Mesendoderm (in vitro differentiated cells): ENCODE measurements at regions not wholly inside any gene's neighbourhood (a gene's known extent, or its start where the extent isn't known, plus 50 kb on each side); places are given as distances from the start of the nearest gene placed in this dataset.

Experiments used
- DNase-seq: peaks from one replicate; pipeline ENCODE4 v3.0.0; 2013
- H2AK5ac ChIP-seq: 2 replicates; pipeline ENCODE4 v1.6.1; 2013; ENCODE audit warnings: low read length, inconsistent platforms
- H2BK120ac ChIP-seq: 2 replicates; pipeline ENCODE4 v1.6.1; 2013; ENCODE audit warnings: low read depth, mild to moderate bottlenecking, low read length, moderate library complexity, mixed read lengths
- H2BK15ac ChIP-seq: replicated peaks from 2 replicates; pipeline ENCODE4 v1.6.1; 2013; ENCODE audit warnings: low read depth, mild to moderate bottlenecking, moderate library complexity
- H2BK5ac ChIP-seq: 2 replicates; pipeline ENCODE4 v1.6.1; 2013; ENCODE audit warnings: low read length, inconsistent platforms
- H3K18ac ChIP-seq: 2 replicates; pipeline ENCODE4 v1.6.1; 2013; ENCODE audit warnings: mild to moderate bottlenecking, low read length, mixed read lengths
- H3K23ac ChIP-seq: one replicate; pipeline ENCODE4 v1.6.1; 2013; ENCODE audit warnings: low read length
- H3K27ac ChIP-seq: 2 replicates; pipeline ENCODE4 v1.5.1; 2013; ENCODE audit warnings: low read depth, mild to moderate bottlenecking, inconsistent platforms, low read length, moderate library complexity
- H3K27me3 ChIP-seq: 2 replicates; pipeline ENCODE4 v1.6.1; 2013; ENCODE audit warnings: low read length, control low read depth, mild to moderate bottlenecking, inconsistent platforms; ENCODE audit not compliant: insufficient read depth, poor library complexity
- H3K36me3 ChIP-seq: 2 replicates; pipeline ENCODE4 v1.6.1; 2013; ENCODE audit warnings: low read length, inconsistent platforms; ENCODE audit not compliant: control insufficient read depth, insufficient read depth
- H3K4ac ChIP-seq: one replicate; pipeline ENCODE4 v1.6.1; 2013; ENCODE audit warnings: low read depth, mild to moderate bottlenecking, low read length, moderate library complexity
- H3K4me1 ChIP-seq: 2 replicates; pipeline ENCODE4 v1.6.1; 2013; ENCODE audit warnings: low read depth, low read length, inconsistent platforms; ENCODE audit not compliant: control insufficient read depth
- H3K4me2 ChIP-seq: 2 replicates; pipeline ENCODE4 v1.6.1; 2013; ENCODE audit warnings: low read length
- H3K4me3 ChIP-seq: 2 replicates; pipeline ENCODE4 v1.5.1; 2013; ENCODE audit warnings: mild to moderate bottlenecking, low read length
- H3K56ac ChIP-seq: one replicate; pipeline ENCODE4 v1.6.1; 2013; ENCODE audit warnings: low read length
- H3K79me1 ChIP-seq: 2 replicates; pipeline ENCODE4 v1.6.1; 2013; ENCODE audit warnings: low read length, inconsistent platforms
- H3K79me2 ChIP-seq: 2 replicates; pipeline ENCODE4 v1.6.1; 2013; ENCODE audit warnings: mild to moderate bottlenecking, low read length; ENCODE audit not compliant: control insufficient read depth, insufficient read depth
- H3K9ac ChIP-seq: 2 replicates; pipeline ENCODE4 v1.6.1; 2013; ENCODE audit warnings: low read length, inconsistent platforms
- H4K5ac ChIP-seq: one replicate; pipeline ENCODE4 v1.6.1; 2013; ENCODE audit warnings: low read length
- H4K8ac ChIP-seq: one replicate; pipeline ENCODE4 v1.6.1; 2013; ENCODE audit warnings: low read depth, mild to moderate bottlenecking, control low read depth, low read length, moderate library complexity
- WGBS: extraction: QIAGEN DNeasy Blood & Tissue Kit; methylation state at CpG from one replicate; pipeline ENCODE4 v1.1.7; 2013; ENCODE audit warnings: low lambda C conversion rate, missing lambda C conversion rate; ENCODE audit not compliant: insufficient coverage; ENCODE audit errors: extremely low coverage; 5-methylcytosine and 5-hydroxymethylcytosine counted together

DNA sequence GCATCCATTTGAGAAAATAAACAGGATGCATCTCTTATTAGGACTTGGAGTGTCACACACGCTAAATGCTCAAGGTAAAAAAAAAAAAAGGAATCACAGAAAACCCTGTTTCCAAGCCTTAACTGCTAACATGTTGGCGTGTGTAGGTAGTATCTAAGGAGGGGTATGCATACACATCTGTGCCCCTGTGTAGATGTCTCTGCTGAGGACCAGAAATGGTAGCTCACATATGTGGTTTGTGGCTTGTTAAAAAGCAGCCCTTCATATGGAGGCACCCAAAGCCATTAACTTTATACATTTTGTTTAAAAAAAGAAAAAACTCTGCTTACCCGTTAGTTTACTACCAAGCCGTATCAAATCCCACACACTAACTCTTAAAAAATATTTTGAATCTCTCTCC is 314.1 kb downstream of the SNAPC1 start:
- H3K4ac ChIP-seq: no peak overlapping the region
- no peak overlapping the region for H2AK5ac ChIP-seq
- H2BK5ac ChIP-seq: no peak overlapping the region
- no peak overlapping the region for H2BK15ac ChIP-seq
- H3K23ac ChIP-seq: no peak overlapping the region
- H4K5ac ChIP-seq: no peak overlapping the region
- H3K79me2 ChIP-seq: no peaks in the 10 kb centered on the region
- no peaks in the 10 kb centered on the region for H3K36me3 ChIP-seq
- H3K4me1 ChIP-seq: no peaks in the 10 kb centered on the region
- H3K4me2 ChIP-seq: no peak overlapping the region
- H4K8ac ChIP-seq: no peak overlapping the region
- H3K56ac ChIP-seq: no peak overlapping the region
- H3K9ac ChIP-seq: no peak overlapping the region
- no peak for DNase-seq
- no peak overlapping the region for H2BK120ac ChIP-seq
- H3K79me1 ChIP-seq: no peaks in the 10 kb centered on the region
- H3K27ac ChIP-seq: no peak overlapping the region
- H3K27me3 ChIP-seq: no peaks in the 10 kb centered on the region
- no peak overlapping the region for H3K18ac ChIP-seq
- WGBS: 100% methylated on average over 2 of the region's 4 CpGs
- no peak overlapping the region for H3K4me3 ChIP-seq

DNA sequence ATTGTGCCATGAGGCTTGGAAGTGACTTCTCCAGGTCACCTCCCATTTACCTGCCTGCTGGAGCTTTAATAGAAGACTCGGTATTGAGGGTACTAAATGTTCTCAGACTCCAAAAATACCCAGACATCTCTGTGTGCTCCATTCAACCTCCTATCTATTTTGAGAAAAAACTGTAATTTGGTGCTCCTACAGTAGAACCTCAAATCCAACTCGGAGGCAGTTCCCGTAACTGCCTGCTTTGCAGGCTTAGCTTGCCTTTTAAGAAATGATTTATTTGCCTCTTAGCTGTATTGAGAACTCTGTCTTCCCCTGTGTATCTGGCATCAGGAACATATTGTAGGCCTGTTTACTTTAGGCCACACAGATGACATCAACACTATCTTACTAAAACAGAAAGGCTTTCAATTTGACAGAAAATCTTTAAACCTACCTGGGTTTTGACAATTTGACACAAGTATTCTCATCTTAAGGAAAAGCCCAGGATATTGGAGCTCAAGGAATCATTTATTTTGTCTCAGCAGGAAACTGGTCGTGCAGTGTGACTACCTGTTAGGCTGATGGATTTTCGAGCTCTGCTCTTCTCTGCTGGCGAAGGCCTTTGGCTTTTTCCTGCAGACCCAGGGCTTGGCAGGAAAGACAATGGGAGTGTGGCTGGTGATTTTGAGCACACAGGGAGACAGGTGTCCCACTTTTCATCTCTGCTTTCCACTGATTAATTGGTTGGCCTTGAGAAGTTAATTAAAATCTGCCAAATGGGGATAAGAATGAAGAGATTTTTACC is 314.8 kb downstream of the SNAPC1 start:
- no peak overlapping the region for H3K4me2 ChIP-seq
- WGBS: no CpG with 5 or more reads among the region's 6 CpGs
- no peak overlapping the region for H2BK5ac ChIP-seq
- no peaks in the 10 kb centered on the region for H3K36me3 ChIP-seq
- no peak overlapping the region for H4K5ac ChIP-seq
- no peak overlapping the region for H3K56ac ChIP-seq
- H3K4me3 ChIP-seq: no peak overlapping the region
- H3K27me3 ChIP-seq: no peaks in the 10 kb centered on the region
- no peaks in the 10 kb centered on the region for H3K79me1 ChIP-seq
- H3K9ac ChIP-seq: no peak overlapping the region
- no peaks in the 10 kb centered on the region for H3K79me2 ChIP-seq
- no peak overlapping the region for H4K8ac ChIP-seq
- no peak overlapping the region for H3K27ac ChIP-seq
- no peak overlapping the region for H3K18ac ChIP-seq
- H3K4me1 ChIP-seq: no peaks in the 10 kb centered on the region
- H2BK120ac ChIP-seq: no peak overlapping the region
- no peak for DNase-seq
- no peak overlapping the region for H2BK15ac ChIP-seq
- H3K23ac ChIP-seq: no peak overlapping the region
- H3K4ac ChIP-seq: no peak overlapping the region
- no peak overlapping the region for H2AK5ac ChIP-seq

DNA sequence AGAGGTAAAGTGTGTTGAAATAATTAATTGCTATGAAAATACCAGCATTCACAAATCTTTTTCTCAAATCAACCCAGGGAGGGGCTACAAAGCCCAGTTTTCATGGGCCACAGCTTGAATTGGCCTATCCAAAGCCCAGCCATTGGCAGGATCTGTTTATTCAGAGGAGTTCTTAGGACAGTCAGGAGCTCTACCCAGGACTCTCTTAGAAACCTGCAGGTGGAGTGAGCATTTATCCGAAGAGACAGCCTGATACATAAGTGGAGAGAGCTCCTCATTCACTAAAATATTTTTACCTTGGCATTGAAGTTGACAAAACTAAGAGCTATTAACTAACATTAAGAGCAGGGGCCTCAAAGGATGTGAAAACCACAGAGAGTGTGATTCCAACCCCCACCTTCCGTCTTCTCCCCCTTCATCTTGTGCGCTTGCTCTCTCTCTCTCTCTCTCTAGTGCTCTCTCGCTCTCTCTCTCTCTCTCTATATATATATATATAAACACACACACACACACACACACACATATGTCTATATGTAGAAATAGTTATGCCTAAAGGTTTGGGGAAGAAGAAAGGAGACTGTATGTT is 315.5 kb downstream of the SNAPC1 start:
- no peaks in the 10 kb centered on the region for H3K27me3 ChIP-seq
- H2BK120ac ChIP-seq: no peak overlapping the region
- H3K9ac ChIP-seq: no peak overlapping the region
- H3K18ac ChIP-seq: no peak overlapping the region
- no peak overlapping the region for H3K4me3 ChIP-seq
- no peaks in the 10 kb centered on the region for H3K4me1 ChIP-seq
- H3K27ac ChIP-seq: no peak overlapping the region
- H2BK5ac ChIP-seq: no peak overlapping the region
- H2AK5ac ChIP-seq: no peak overlapping the region
- no peak overlapping the region for H4K8ac ChIP-seq
- H3K4me2 ChIP-seq: no peak overlapping the region
- no peaks in the 10 kb centered on the region for H3K79me2 ChIP-seq
- H3K79me1 ChIP-seq: no peaks in the 10 kb centered on the region
- H4K5ac ChIP-seq: no peak overlapping the region
- no peak for DNase-seq
- no peak overlapping the region for H3K4ac ChIP-seq
- H3K36me3 ChIP-seq: no peaks in the 10 kb centered on the region
- H2BK15ac ChIP-seq: no peak overlapping the region
- no CpG with 5 or more reads among the region's 4 CpGs for WGBS
- no peak overlapping the region for H3K56ac ChIP-seq
- no peak overlapping the region for H3K23ac ChIP-seq

DNA sequence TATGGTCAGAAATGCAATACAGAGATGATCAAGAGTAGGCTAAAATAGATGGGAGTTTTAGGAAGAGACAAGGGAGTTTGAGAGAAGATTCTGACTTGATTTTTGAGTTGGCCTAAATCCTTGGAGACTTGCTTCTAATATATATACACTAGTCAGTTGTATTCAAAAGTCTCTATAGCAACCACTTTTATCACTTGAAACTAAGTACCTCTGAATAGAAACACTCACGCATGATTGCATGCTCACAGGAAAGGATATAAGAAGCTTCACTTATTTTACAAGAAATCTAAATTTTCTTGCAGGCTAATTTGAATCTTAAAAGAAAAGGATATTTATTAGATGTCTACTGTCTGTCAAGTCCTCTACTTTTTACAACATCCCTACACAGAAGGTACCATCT is 316.8 kb downstream of the SNAPC1 start:
- Histone ChIP-seq H2BK5ac (no peak overlapping the region), H3K56ac (no peak overlapping the region), H3K27me3 (no peaks in the 10 kb centered on the region), H3K18ac (no peak overlapping the region), H2BK120ac (no peak overlapping the region), H2BK15ac (no peak overlapping the region), H3K36me3 (no peaks in the 10 kb centered on the region), H3K27ac (no peak overlapping the region), H3K79me1 (no peaks in the 10 kb centered on the region), H3K4me2 (no peak overlapping the region), H3K4me3 (no peak overlapping the region), H4K5ac (no peak overlapping the region), H3K23ac (no peak overlapping the region), H3K9ac (no peak overlapping the region), H3K4ac (no peak overlapping the region), H3K4me1 (no peaks in the 10 kb centered on the region), H2AK5ac (no peak overlapping the region), H4K8ac (no peak overlapping the region), H3K79me2 (no peaks in the 10 kb centered on the region)
- DNase-seq: no peak
- WGBS: no CpG with 5 or more reads among the region's 1 CpG

DNA sequence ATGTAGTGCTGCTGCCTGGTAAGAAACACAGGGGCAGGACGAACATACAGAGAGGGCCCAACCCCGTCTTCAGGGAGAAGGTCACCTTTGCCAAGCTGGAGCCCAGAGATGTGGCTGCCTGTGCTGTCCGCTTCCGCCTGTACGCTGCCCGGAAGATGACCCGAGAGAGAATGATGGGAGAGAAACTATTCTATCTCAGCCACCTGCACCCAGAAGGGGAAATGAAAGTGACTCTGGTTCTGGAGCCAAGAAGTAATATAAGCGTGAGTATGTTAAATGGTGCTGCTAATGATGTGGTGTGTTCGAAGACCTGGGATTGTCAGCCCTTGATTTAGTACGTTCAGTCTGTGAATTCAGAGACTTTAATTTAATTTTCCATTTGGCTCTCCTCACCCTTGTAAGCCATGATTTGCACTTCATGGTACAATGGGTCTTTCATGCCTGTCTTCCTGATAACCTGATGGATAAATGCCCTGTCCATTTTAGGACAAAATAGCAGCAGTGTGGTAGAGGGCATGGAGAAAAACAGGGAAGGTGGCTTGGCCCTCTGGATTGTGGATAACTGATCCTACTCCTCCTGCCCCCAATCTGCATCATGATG is 318.9 kb downstream of the SNAPC1 start:
- Histone ChIP-seq H2BK5ac (no peak overlapping the region), H2BK120ac (no peak overlapping the region), H2AK5ac (no peak overlapping the region), H3K56ac (no peak overlapping the region), H3K9ac (no peak overlapping the region), H4K8ac (no peak overlapping the region), H3K4me3 (no peak overlapping the region), H3K36me3 (no peaks in the 10 kb centered on the region), H3K4me2 (no peak overlapping the region), H4K5ac (no peak overlapping the region), H3K27ac (no peak overlapping the region), H3K79me2 (no peaks in the 10 kb centered on the region), H3K18ac (no peak overlapping the region), H3K27me3 (no peaks in the 10 kb centered on the region), H3K79me1 (no peaks in the 10 kb centered on the region), H3K4me1 (no peaks in the 10 kb centered on the region), H3K4ac (no peak overlapping the region), H2BK15ac (no peak overlapping the region), H3K23ac (no peak overlapping the region)
- WGBS: no CpG with 5 or more reads among the region's 10 CpGs
- no peak for DNase-seq
